ENCODE measurements at regions not wholly inside any gene's neighbourhood (a gene's known extent, or its start where the extent isn't known, plus 50 kb on each side); places are given as distances from the start of the nearest gene placed in this dataset.

DNA sequence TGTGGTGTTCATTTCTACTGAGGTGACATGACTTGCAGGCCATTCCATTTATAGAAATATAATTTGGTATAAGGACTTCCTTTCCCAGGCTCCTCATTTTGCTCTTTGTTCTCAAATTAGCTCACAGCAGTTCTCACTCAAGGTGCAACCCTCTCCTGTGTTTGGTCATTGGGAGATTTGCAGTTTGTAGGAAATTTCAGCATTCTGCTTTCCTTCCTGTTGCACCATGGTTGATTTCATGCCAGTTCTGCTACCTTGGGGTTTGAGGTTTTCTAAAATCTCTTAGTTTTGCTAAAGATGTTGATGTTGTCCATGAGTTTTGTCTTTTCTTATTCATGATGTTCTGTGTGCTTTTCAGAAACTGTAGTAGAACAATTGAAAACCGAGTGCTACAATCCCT is 65.7 kb upstream of the PROK2 start:
- no peak overlapping the region for H3K4ac ChIP-seq (ENCODE audit: low read depth, low read length)
- peaks cover 7 to 8% of the 10 kb centered on the region in 2 experiments for H3K4me1 Mint-ChIP-seq
- no peak overlapping the region for H3K4me3 Mint-ChIP-seq
- no peak overlapping the region for H4K8ac ChIP-seq (replicated peaks; ENCODE audit: insufficient read length, low read depth, low read length)
- DNase-seq: no peak
- H4K5ac ChIP-seq (ENCODE audit: insufficient read length, low read depth, low read length): no peak overlapping the region
- no peaks in the 10 kb centered on the region for H3K4me1 ChIP-seq (ENCODE audit: insufficient read depth, low read length)
- H3T11ph ChIP-seq (ENCODE audit: low read length): no peak overlapping the region
- TF ChIP-seq, protein P1, sequence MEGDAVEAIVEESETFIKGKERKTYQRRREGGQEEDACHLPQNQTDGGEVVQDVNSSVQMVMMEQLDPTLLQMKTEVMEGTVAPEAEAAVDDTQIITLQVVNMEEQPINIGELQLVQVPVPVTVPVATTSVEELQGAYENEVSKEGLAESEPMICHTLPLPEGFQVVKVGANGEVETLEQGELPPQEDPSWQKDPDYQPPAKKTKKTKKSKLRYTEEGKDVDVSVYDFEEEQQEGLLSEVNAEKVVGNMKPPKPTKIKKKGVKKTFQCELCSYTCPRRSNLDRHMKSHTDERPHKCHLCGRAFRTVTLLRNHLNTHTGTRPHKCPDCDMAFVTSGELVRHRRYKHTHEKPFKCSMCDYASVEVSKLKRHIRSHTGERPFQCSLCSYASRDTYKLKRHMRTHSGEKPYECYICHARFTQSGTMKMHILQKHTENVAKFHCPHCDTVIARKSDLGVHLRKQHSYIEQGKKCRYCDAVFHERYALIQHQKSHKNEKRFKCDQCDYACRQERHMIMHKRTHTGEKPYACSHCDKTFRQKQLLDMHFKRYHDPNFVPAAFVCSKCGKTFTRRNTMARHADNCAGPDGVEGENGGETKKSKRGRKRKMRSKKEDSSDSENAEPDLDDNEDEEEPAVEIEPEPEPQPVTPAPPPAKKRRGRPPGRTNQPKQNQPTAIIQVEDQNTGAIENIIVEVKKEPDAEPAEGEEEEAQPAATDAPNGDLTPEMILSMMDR (conservative IDR thresholded peaks at IDR 0.05): no peak
- no peak overlapping the region for H2AK5ac ChIP-seq (ENCODE audit: insufficient read length, low read length)
- H3K4me2 ChIP-seq (ENCODE audit: insufficient read depth, insufficient read length, low read length): no peak overlapping the region
- H3K9me3 ChIP-seq (ENCODE audit: control insufficient read depth, low read depth, low read length): no peaks in the 10 kb centered on the region
- H3K9ac ChIP-seq (ENCODE audit: extremely low read depth, insufficient read length, low read length): no peak overlapping the region
- H3K79me2 ChIP-seq (ENCODE audit: insufficient read depth, low read length): no peaks in the 10 kb centered on the region
- no peaks in the 10 kb centered on the region for H4K20me1 ChIP-seq (ENCODE audit: control insufficient read depth, insufficient read depth, insufficient read length)
- H4K91ac ChIP-seq (ENCODE audit: insufficient read length, low read depth, low read length): no peak overlapping the region
- peaks cover 1% of the 10 kb centered on the region; the same call in 1 of the 2 replicates for H3K27me3 Mint-ChIP-seq (ENCODE audit: low read depth)
- no peaks in the 10 kb centered on the region for H3K23me2 ChIP-seq (ENCODE audit: insufficient read length, low read depth, low read length, poor library complexity, severe bottlenecking)
- no peak overlapping the region for H2BK15ac ChIP-seq (ENCODE audit: low read depth, low read length)
- no peak overlapping the region for H3K27ac ChIP-seq (ENCODE audit: insufficient read length, low read depth, low read length)
- H2BK12ac ChIP-seq (ENCODE audit: insufficient read length, low read depth, low read length): no peak overlapping the region
- no peak overlapping the region for H2BK20ac ChIP-seq (ENCODE audit: low read depth, low read length, poor library complexity, severe bottlenecking)
- no peaks in the 10 kb centered on the region for H3K36me3 Mint-ChIP-seq (ENCODE audit: insufficient read depth in 1 of 3, low read depth in 3 of 3)
- no peaks in the 10 kb centered on the region for H3K27me3 ChIP-seq (ENCODE audit: insufficient read depth, low read length)
- no peak overlapping the region for H3K23ac ChIP-seq (ENCODE audit: insufficient read length, low read depth, low read length)
- H2BK120ac ChIP-seq (ENCODE audit: low read depth, low read length, poor library complexity, severe bottlenecking): no peak overlapping the region
- WGBS (ENCODE audit: extremely low coverage, insufficient read length, low lambda C conversion rate): no CpG with 5 or more reads among the region's 1 CpG
- H3K27ac Mint-ChIP-seq: no peak overlapping the region
- no peaks in the 10 kb centered on the region for H3K79me1 ChIP-seq (ENCODE audit: insufficient read depth, low read depth, low read length, poor library complexity, severe bottlenecking)
- no peak overlapping the region for H3K56ac ChIP-seq (ENCODE audit: insufficient read length, low read depth, low read length)
- no peak overlapping the region for H2AFZ ChIP-seq (ENCODE audit: low read length)
- H3K14ac ChIP-seq (ENCODE audit: insufficient read depth, low read length): no peak overlapping the region
- H3K18ac ChIP-seq (ENCODE audit: insufficient read length, low read depth, low read length): no peak overlapping the region
- no peak overlapping the region for H2BK5ac ChIP-seq (ENCODE audit: insufficient read length, low read length)
- H3K9me3 Mint-ChIP-seq: no peaks in the 10 kb centered on the region

Measured in H9 (cell line).